Activated CD4-positive, alpha-beta T cell treated with anti-CD3 and anti-CD28 coated beads for 36 hours (primary cell): ENCODE measurements at regions not wholly inside any gene's neighbourhood (a gene's known extent, or its start where the extent isn't known, plus 50 kb on each side); places are given as distances from the start of the nearest gene placed in this dataset.

Source experiments
- ATAC-seq: fragments of 200-7000 bp; cut with Tn5 transposase; one replicate; pipeline ENCODE4 v1.10.0; 2021; ENCODE audit warnings: mild to moderate bottlenecking, moderate library complexity
- CTCF ChIA-PET: fragments of 350-600 bp; sonication (Branson Sonifier 250); formaldehyde crosslinking; loops from one replicate; lab custom pipeline; 2021; ENCODE audit warnings: antibody characterized with exemption; lab: Charles Lee
- POLR2A ChIA-PET: fragments of 350-600 bp; sonication (Branson Sonifier 250); formaldehyde crosslinking; loops from one replicate; lab custom pipeline; 2021; ENCODE audit warnings: antibody characterized with exemption, inconsistent platforms; lab: Charles Lee
- DNase-seq: peaks from one replicate; pipeline ENCODE4 v3.0.0-alpha.2; 2020
- H3K27ac Mint-ChIP-seq: one replicate; pipeline ENCODE4 v1.8.0; 2021; ENCODE audit warnings: mixed read lengths
- H3K27me3 Mint-ChIP-seq: one replicate; pipeline ENCODE4 v1.8.0; 2021; ENCODE audit warnings: mixed read lengths
- H3K36me3 Mint-ChIP-seq: one replicate; pipeline ENCODE4 v1.8.0; 2021; ENCODE audit warnings: low read depth, mixed read lengths
- H3K4me1 Mint-ChIP-seq: one replicate; pipeline ENCODE4 v1.8.0; 2021; ENCODE audit warnings: mixed read lengths
- H3K4me3 Mint-ChIP-seq: one replicate; pipeline ENCODE4 v1.8.0; 2021; ENCODE audit warnings: mild to moderate bottlenecking, moderate library complexity, mixed read lengths
- H3K9me3 Mint-ChIP-seq: one replicate; pipeline ENCODE4 v1.8.0; 2021; ENCODE audit warnings: low read depth, mixed read lengths
- intact Hi-C, 2 experiments: fragments of 100-400 bp; cut with DNase I in 1 of 2; cut with micrococcal nuclease in 1 of 2; formaldehyde crosslinking; loops; one replicate each; pipeline versions ENCODE4 v1.14.2 to v1.15.1; 2022 to 2024; cut with DNase I, micrococcal nuclease

DNA sequence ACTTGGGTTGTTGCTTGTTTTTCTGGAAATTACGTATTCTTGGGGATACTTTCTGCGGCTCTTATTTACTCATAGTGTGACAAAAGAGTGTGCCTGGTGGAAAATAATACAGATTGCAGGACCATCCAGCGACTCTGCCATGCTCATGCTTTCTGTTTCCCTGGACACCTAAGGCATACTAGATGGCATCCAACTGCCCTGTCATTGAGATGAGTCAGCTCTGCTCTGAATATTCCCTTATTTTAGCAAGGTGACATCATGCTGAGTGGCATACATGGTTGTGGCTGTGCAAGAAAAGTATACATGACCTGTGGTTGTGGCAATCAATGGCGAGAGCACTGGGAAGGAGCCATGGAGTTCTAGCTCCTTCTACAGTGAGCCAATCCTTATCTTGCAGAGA, 471.0 kb downstream of the TMEM182 start:
- ChIA-PET POLR2A (no interaction called here), CTCF (no interaction called here)
- DNase-seq (no peak), ATAC-seq (no peak)
- Mint-ChIP-seq H3K27me3 (no peaks in the 10 kb centered on the region), H3K9me3 (peaks cover 3% of the 10 kb centered on the region), H3K4me3 (no peak overlapping the region), H3K27ac (no peak overlapping the region), H3K36me3 (no peaks in the 10 kb centered on the region), H3K4me1 (no peaks in the 10 kb centered on the region)
- intact Hi-C loops = no loop called here

DNA sequence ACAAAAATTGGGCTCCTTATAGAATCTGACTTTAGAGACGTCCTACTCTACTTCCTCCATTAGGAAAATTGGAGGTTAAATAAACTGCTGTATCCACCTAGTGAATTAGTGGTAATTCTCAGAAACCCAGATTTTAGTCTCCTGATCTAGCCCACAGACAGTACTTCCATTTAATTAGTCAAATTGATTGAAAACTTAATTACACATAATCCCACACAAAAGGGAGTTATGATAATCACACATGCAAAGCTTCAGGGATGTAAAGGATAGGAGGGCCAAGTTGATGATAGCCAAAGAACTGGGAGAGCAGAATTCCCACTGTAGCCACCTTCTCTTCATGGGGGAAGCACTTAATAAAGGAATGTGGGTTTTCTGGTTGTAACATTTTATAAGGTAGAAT, 471.9 kb downstream of the TMEM182 start:
- Mint-ChIP-seq H3K4me3 (no peak overlapping the region), H3K27me3 (no peaks in the 10 kb centered on the region), H3K9me3 (peaks cover 3% of the 10 kb centered on the region), H3K27ac (no peak overlapping the region), H3K4me1 (no peaks in the 10 kb centered on the region), H3K36me3 (no peaks in the 10 kb centered on the region)
- no peak for ATAC-seq
- CTCF ChIA-PET = no interaction called here
- no peak for DNase-seq
- POLR2A ChIA-PET = no interaction called here
- intact Hi-C loops = no loop called here

DNA sequence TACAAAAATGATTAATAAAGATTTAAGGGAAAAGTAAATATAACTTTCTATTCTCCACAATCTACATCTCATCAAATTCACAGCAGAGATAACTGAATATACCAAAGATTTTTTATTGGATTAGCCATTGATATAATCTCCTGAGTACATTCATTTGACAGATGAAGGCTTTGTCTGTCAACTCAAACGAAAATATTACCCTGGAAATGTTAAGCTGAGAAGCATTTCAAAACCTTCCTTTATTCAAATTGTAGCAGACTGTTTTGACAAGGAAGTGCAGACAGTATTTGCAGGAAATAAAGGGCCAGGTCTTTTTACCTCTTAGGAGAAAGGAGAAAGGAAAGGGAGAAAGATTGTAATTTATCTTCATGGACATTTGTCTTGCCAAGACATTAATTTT, 473.5 kb downstream of the TMEM182 start:
- Mint-ChIP-seq H3K27me3 (no peaks in the 10 kb centered on the region), H3K27ac (no peak overlapping the region), H3K9me3 (peaks cover 3% of the 10 kb centered on the region), H3K4me1 (no peaks in the 10 kb centered on the region), H3K36me3 (no peaks in the 10 kb centered on the region), H3K4me3 (no peak overlapping the region)
- DNase-seq (no peak), ATAC-seq (no peak)
- POLR2A ChIA-PET = no interaction called here
- intact Hi-C loops = no loop called here
- CTCF ChIA-PET = no interaction called here

DNA sequence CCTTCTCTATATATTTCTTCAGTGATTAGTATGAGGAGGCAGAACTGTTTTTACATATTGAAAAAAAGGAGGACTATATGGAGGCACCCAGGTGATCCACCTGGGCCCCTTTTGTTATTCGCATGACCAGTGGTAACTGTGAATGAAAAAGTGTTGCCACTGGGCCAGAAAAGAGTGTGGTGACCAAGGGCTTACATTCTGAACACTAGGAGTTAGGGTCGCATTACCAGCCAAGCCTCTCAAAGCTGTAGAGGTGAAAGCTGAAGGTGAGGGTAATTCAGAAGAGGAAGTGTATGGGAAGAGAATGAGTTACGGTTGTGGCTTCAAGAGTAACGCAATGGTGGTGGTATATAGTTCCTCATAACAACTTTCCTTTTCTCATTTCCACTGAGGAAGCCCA, 487.6 kb downstream of the TMEM182 start:
- CTCF ChIA-PET = no interaction called here
- H3K36me3 Mint-ChIP-seq = no peaks in the 10 kb centered on the region
- no peaks in the 10 kb centered on the region for H3K4me1 Mint-ChIP-seq
- H3K9me3 Mint-ChIP-seq = no peaks in the 10 kb centered on the region
- DNase-seq (no peak), ATAC-seq (no peak)
- no peak overlapping the region for H3K4me3 Mint-ChIP-seq
- intact Hi-C loops = no loop called here
- H3K27me3 Mint-ChIP-seq = no peaks in the 10 kb centered on the region
- POLR2A ChIA-PET = no interaction called here
- H3K27ac Mint-ChIP-seq = no peak overlapping the region

DNA sequence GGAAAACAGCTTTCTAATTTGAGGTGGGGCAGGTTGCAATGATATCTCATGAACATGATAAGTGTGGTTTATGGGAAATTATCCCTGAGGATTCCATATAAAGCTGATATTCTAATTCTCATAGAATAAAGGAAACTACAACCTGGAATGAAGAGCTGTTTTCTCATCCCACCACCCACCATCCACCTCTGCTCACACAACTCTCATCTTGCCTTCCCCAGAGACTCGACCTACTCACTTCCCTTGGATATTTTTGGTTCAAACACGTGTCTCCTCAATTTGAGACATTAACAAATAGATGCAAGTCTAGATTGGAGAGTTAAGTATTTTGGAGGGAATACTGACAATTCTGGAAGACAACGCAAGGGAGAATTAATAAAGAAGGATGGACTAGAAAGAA, 490.9 kb downstream of the TMEM182 start:
- no peaks in the 10 kb centered on the region for H3K27me3 Mint-ChIP-seq

DNA sequence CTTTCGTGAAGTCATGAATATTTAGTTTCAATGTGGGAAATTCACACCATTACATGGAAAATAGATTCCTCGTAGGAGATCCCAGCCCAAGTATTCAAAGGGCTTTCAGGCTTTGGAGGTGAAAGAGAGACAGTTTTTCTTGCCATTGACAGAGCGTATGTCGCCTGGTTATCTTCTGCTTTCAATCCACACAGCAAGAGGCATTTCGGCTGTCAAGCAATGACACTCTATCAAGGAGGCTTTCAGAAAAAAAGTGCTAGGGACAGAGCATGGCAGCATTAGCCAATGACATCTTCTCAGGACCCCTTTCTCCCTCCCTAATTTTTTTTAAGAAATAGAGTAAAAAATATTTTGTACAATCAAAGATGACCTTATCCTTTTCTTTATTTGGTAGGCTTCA, 492.8 kb downstream of the TMEM182 start:
- Mint-ChIP-seq H3K36me3 (no peaks in the 10 kb centered on the region), H3K27me3 (no peaks in the 10 kb centered on the region), H3K4me1 (no peaks in the 10 kb centered on the region), H3K9me3 (peaks cover 2% of the 10 kb centered on the region), H3K4me3 (no peak overlapping the region), H3K27ac (no peak overlapping the region)
- no peak for ATAC-seq
- ChIA-PET POLR2A (no interaction called here), CTCF (no interaction called here)
- intact Hi-C loops = no loop called here
- no peak for DNase-seq

More for the DNA sequence above, 490.9 kb downstream of the TMEM182 start:
- POLR2A ChIA-PET = no interaction called here
- DNase-seq (no peak), ATAC-seq (no peak)
- Mint-ChIP-seq H3K9me3 (peaks cover 2% of the 10 kb centered on the region), H3K27ac (no peak overlapping the region), H3K36me3 (no peaks in the 10 kb centered on the region), H3K4me3 (no peak overlapping the region), H3K4me1 (no peaks in the 10 kb centered on the region)
- intact Hi-C loops = no loop called here
- CTCF ChIA-PET = no interaction called here

DNA sequence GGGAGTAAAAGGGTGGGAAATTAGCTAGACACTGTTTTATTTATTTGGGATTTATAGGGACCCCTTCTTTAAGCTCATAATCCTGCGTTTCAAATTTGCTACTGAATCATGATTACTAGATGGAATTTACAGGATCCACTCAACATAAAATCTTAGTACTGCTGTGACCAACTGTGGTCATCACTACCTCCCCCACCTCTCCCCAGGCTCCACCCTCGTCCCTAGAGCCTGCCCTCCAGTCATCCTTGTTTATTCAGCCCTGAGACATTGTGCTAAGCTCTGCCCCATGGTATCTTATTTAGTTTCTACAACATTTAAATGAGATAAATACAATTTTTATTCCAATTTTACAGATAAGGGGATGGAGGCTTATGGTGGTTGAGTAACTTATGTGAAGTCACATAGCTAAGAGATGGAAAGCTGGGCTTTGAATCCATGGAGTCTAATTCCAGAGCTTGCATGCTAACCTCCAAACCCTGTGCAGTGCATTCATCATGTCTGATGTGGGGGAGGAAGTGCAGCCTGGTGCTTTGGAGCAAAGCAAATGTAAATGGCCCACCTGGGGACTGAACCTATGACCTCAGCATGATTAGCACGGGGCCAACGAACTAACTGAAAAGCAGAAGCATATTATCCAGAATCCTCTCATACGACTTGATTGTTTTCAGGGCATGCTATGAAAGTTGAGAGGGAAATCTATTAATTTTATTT, 502.4 kb downstream of the TMEM182 start:
- H3K36me3 Mint-ChIP-seq = no peaks in the 10 kb centered on the region
- ATAC-seq = no peak
- no peak for DNase-seq
- H3K4me3 Mint-ChIP-seq = no peak overlapping the region
- H3K4me1 Mint-ChIP-seq = no peaks in the 10 kb centered on the region
- no peak overlapping the region for H3K27ac Mint-ChIP-seq
- intact Hi-C loops = no loop called here
- CTCF ChIA-PET = no interaction called here
- H3K9me3 Mint-ChIP-seq = peaks cover 5% of the 10 kb centered on the region
- POLR2A ChIA-PET = no interaction called here
- no peaks in the 10 kb centered on the region for H3K27me3 Mint-ChIP-seq

DNA sequence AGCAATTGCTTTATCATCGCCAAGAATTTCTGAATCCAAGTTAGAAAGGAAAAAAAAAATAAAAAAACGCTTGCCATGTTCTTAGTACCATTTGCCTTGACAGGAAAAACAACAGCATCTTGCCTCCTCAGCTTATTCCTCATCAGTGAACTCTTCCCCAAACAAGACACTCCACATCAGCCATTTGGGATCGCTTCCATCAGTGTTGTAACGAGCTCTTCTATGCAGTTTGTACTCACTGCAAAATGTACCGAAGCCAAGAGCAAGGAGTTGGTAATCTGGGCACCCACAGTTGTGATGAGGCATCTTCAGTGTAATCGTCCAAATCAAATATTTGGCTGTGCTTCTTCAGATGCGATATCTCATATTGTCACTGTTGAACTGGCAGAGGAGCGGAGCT, 503.7 kb downstream of the TMEM182 start:
- H3K9me3 Mint-ChIP-seq = peaks cover 8% of the 10 kb centered on the region
- CTCF ChIA-PET = no interaction called here

DNA sequence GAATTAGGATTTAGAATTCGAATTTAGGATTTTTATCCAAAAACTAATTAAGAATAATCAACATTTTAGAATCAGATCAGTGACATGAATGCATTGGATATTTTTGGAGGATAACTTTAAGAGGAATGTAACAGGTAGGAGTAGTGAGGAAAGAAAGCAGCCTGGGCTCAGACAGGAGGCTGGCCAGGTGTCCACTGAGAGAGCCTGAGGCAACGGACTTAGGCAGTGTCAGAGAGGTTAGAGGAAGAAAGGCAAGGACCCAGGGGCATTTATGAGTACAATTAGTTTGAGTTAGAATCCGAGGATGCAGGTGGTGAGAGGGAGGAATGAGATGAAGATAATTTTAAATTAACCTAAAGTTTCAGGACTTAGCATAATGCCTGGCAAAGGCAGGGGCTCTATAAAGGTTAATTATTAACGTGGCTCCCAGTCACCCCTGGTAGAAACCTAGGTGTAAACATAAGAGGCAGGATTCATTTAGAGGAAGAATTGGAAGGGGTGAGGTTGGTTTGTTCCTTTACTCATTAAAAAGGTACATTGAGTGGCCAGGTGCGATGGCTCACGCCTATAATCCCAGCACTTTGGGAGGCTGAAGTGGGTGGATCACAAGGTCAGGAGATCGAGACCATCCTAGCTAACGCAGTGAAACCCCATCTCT, 507.1 kb downstream of the TMEM182 start:
- Mint-ChIP-seq H3K36me3 (no peaks in the 10 kb centered on the region), H3K9me3 (peaks cover 14% of the 10 kb centered on the region), H3K27me3 (no peaks in the 10 kb centered on the region), H3K27ac (no peak overlapping the region), H3K4me1 (no peaks in the 10 kb centered on the region), H3K4me3 (no peak overlapping the region)
- intact Hi-C loops = no loop called here
- no peak for ATAC-seq
- DNase-seq = no peak
- CTCF ChIA-PET = interaction anchor here (0.8 to 1.0 kb wide), 2 partner anchors 21 to 612 kb away, joined by 4 read pairs; no protein-coding TSS in a partner anchor
- POLR2A ChIA-PET = no interaction called here

More for the DNA sequence above, 503.7 kb downstream of the TMEM182 start:
- DNase-seq = no peak
- POLR2A ChIA-PET = no interaction called here
- no peaks in the 10 kb centered on the region for H3K4me1 Mint-ChIP-seq
- no peaks in the 10 kb centered on the region for H3K27me3 Mint-ChIP-seq
- H3K4me3 Mint-ChIP-seq = no peak overlapping the region
- ATAC-seq = no peak
- no peaks in the 10 kb centered on the region for H3K36me3 Mint-ChIP-seq
- intact Hi-C loops = no loop called here
- H3K27ac Mint-ChIP-seq = no peak overlapping the region

DNA sequence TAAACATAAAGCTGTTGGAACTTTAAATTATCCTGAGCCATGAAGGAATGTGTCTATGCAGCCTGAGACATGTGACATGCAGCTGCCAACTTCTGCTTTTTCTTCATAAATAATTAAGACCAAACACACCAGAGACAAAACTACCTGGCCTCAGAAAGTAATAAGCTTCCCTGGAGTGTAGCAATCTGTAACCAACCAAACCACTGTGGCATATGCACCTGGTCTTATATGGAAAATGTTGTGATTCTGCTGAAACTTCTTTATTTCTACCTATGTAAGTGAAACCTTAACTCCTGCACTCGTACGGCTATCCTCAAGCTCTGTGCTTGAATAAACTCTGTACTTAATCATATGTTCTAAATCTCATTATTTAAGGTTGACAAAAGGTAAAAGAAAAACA, 515.0 kb downstream of the TMEM182 start:
- no peak for ATAC-seq
- DNase-seq = no peak
- H3K36me3 Mint-ChIP-seq = no peaks in the 10 kb centered on the region
- H3K27me3 Mint-ChIP-seq = no peaks in the 10 kb centered on the region
- H3K9me3 Mint-ChIP-seq = peaks cover 6% of the 10 kb centered on the region
- intact Hi-C loops = no loop called here
- no peak overlapping the region for H3K27ac Mint-ChIP-seq
- CTCF ChIA-PET = no interaction called here
- no peak overlapping the region for H3K4me3 Mint-ChIP-seq
- POLR2A ChIA-PET = no interaction called here
- no peaks in the 10 kb centered on the region for H3K4me1 Mint-ChIP-seq

DNA sequence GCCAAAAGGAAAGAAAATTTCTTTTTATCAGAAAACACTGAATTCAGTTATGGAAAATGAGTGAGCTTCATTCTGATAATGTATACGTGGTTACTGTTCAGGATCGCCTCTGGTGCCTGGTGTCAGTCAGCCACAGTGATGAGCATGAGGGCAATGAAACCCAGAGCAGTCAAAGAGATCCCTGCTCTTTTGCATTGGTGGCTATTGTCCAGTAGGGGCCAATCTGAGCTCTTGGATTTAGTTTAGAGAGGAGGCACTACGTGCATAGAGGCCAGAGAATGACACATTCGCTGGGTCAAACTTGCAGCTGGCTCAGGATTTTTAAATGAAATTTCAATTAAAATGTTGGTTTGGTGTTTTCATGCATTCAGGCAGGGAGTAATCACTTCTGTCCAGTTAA, 522.9 kb downstream of the TMEM182 start:
- POLR2A ChIA-PET = no interaction called here
- Mint-ChIP-seq H3K27ac (no peak overlapping the region), H3K27me3 (no peaks in the 10 kb centered on the region), H3K4me1 (no peaks in the 10 kb centered on the region), H3K9me3 (no peaks in the 10 kb centered on the region), H3K36me3 (no peaks in the 10 kb centered on the region), H3K4me3 (no peak overlapping the region)
- CTCF ChIA-PET = no interaction called here
- ATAC-seq (no peak), DNase-seq (no peak)
- intact Hi-C loops = no loop called here

DNA sequence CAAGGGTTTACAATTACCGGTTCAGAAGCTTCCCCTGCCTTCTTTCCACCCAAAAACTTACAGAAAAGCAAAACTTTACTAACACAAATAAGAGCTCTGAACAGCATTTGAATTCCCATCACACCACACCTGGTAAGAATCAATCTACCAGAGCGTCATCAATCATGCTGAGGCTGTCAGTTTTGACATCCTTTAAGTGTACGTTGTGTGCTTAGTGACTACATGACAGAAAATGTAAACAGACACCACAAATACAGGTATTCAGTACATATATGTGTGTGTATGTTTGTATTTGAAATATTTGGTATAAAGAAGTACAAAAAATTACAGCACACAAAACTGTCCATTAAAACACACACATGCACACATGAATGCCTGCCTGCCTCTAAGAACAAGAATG, 523.5 kb downstream of the TMEM182 start:
- Mint-ChIP-seq H3K27me3 (no peaks in the 10 kb centered on the region), H3K4me1 (no peaks in the 10 kb centered on the region), H3K36me3 (no peaks in the 10 kb centered on the region), H3K9me3 (no peaks in the 10 kb centered on the region), H3K27ac (no peak overlapping the region), H3K4me3 (no peak overlapping the region)
- ATAC-seq (no peak), DNase-seq (no peak)
- ChIA-PET CTCF (no interaction called here), POLR2A (no interaction called here)
- intact Hi-C loops = no loop called here
